Activated B cell treated with CpG ODN at 0.5 μM for 24 hours (primary cell): ENCODE measurements at regions not wholly inside any gene's neighbourhood (a gene's known extent, or its start where the extent isn't known, plus 50 kb on each side); places are given as distances from the start of the nearest gene placed in this dataset.

Source experiments
- ATAC-seq: fragments of 200-7000 bp; cut with Tn5 transposase; one replicate; pipeline ENCODE4 v1.10.0; 2021; ENCODE audit warnings: low read depth, mild to moderate bottlenecking, moderate library complexity
- CTCF ChIA-PET: fragments of 350-600 bp; sonication (Branson Sonifier 250); formaldehyde crosslinking; loops from one replicate; lab custom pipeline; 2021; ENCODE audit warnings: antibody characterized with exemption; lab: Charles Lee
- POLR2A ChIA-PET: fragments of 350-600 bp; sonication (Branson Sonifier 250); formaldehyde crosslinking; loops from one replicate; lab custom pipeline; 2021; ENCODE audit warnings: antibody characterized with exemption; lab: Charles Lee
- DNase-seq: peaks from one replicate; pipeline ENCODE4 v3.0.0; 2022
- H3K27ac Mint-ChIP-seq: one replicate; pipeline ENCODE4 v1.8.0; 2020; ENCODE audit warnings: mixed read lengths
- H3K27me3 Mint-ChIP-seq: one replicate; pipeline ENCODE4 v1.8.0; 2021; ENCODE audit warnings: mixed read lengths
- H3K36me3 Mint-ChIP-seq: one replicate; pipeline ENCODE4 v1.8.0; 2021; ENCODE audit warnings: low read depth, mixed read lengths
- H3K4me1 Mint-ChIP-seq: one replicate; pipeline ENCODE4 v1.8.0; 2021; ENCODE audit warnings: mixed read lengths
- H3K4me3 Mint-ChIP-seq: one replicate; pipeline ENCODE4 v1.8.0; 2020; ENCODE audit warnings: mild to moderate bottlenecking, mixed read lengths
- H3K9me3 Mint-ChIP-seq: one replicate; pipeline ENCODE4 v1.8.0; 2020; ENCODE audit warnings: mixed read lengths
- intact Hi-C: fragments of 100-400 bp; cut with micrococcal nuclease; formaldehyde crosslinking; loops from one replicate; pipeline ENCODE4 v1.15.1; 2024
- TF ChIP-seq, protein P1 (sequence below): fragments of 200-600 bp; IDR thresholded peaks from one replicate; pipeline ENCODE4 v1.8.0; 2022; ENCODE audit warnings: antibody characterized with exemption, mild to moderate bottlenecking

DNA sequence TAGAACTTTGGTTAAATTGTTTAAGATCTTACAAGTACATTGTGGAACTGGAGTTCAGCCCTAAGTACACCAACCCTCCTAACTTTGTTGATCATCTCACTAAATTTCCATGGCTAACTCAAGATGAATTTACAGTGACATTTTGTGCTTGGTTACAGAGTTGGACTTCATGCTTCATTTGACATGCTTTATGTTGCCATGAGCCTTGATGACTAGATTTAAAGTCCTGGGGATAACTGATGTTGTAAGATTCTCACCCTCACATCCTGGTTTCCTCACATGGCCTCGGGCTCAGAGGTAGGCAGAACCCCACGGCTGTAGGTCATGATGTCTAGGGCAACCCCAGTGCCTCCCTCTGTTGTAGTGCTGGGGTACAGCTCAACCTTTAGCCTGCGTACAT lies 397.2 kb upstream of the IGFBP3 start:
- H3K27ac Mint-ChIP-seq = no peak overlapping the region
- no peaks in the 10 kb centered on the region for H3K9me3 Mint-ChIP-seq
- no peaks in the 10 kb centered on the region for H3K27me3 Mint-ChIP-seq
- intact Hi-C loops = no loop called here
- no peaks in the 10 kb centered on the region for H3K4me1 Mint-ChIP-seq
- CTCF ChIA-PET = no interaction called here
- DNase-seq = no peak
- TF ChIP-seq, protein P1, sequence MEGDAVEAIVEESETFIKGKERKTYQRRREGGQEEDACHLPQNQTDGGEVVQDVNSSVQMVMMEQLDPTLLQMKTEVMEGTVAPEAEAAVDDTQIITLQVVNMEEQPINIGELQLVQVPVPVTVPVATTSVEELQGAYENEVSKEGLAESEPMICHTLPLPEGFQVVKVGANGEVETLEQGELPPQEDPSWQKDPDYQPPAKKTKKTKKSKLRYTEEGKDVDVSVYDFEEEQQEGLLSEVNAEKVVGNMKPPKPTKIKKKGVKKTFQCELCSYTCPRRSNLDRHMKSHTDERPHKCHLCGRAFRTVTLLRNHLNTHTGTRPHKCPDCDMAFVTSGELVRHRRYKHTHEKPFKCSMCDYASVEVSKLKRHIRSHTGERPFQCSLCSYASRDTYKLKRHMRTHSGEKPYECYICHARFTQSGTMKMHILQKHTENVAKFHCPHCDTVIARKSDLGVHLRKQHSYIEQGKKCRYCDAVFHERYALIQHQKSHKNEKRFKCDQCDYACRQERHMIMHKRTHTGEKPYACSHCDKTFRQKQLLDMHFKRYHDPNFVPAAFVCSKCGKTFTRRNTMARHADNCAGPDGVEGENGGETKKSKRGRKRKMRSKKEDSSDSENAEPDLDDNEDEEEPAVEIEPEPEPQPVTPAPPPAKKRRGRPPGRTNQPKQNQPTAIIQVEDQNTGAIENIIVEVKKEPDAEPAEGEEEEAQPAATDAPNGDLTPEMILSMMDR = no peak
- ATAC-seq = no peak
- no peaks in the 10 kb centered on the region for H3K36me3 Mint-ChIP-seq
- no peak overlapping the region for H3K4me3 Mint-ChIP-seq
- POLR2A ChIA-PET = no interaction called here

DNA sequence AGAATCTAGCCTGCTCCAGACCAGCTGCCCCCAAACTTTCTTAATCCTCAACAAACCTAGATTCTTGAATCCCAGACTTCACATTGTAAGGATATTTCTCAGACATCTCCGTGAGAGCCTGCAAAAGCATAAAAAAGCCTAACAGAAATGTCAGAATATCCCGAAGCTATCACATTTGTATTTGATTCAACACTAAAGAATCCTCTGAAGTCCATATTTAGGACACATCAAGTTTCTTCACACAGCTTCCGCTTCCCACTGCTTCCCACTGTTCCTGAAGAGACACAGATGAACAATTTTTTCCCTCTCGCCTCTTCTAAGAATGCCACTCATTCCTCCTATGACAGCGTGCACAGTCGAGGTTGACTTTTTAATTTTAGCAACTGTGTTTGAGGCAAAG lies 396.2 kb upstream of the IGFBP3 start:
- ATAC-seq = no peak
- Mint-ChIP-seq H3K27me3 (no peaks in the 10 kb centered on the region), H3K4me3 (no peak overlapping the region), H3K9me3 (no peaks in the 10 kb centered on the region), H3K27ac (no peak overlapping the region), H3K36me3 (no peaks in the 10 kb centered on the region), H3K4me1 (no peaks in the 10 kb centered on the region)
- ChIA-PET POLR2A (no interaction called here), CTCF (no interaction called here)
- no peak for DNase-seq
- intact Hi-C loops = no loop called here
- TF ChIP-seq, protein P1 = no peak

DNA sequence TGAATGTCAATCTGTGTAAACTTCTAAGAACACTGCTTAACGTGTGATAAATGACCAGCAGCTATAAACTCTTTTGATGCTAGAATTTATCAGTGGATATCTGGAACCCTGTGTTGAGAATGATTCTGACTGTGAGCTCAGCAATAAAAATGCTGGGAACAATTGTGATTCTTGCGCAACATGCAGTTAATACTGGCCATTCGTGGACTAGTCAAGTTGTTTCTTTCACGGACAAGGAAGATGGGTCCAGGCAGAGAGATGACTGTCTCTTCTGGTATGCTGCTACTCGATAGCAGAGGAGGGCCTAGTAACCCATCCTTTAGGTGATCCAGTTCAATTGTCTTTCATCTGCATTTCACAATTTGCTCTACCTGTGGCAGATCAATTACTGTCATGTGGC lies 394.8 kb upstream of the IGFBP3 start:
- Mint-ChIP-seq H3K36me3 (no peaks in the 10 kb centered on the region), H3K4me1 (no peaks in the 10 kb centered on the region), H3K9me3 (no peaks in the 10 kb centered on the region), H3K27me3 (no peaks in the 10 kb centered on the region), H3K27ac (no peak overlapping the region), H3K4me3 (no peak overlapping the region)
- ChIA-PET CTCF (no interaction called here), POLR2A (no interaction called here)
- ATAC-seq (no peak), DNase-seq (no peak)
- intact Hi-C loops = no loop called here
- TF ChIP-seq, protein P1 = no peak

DNA sequence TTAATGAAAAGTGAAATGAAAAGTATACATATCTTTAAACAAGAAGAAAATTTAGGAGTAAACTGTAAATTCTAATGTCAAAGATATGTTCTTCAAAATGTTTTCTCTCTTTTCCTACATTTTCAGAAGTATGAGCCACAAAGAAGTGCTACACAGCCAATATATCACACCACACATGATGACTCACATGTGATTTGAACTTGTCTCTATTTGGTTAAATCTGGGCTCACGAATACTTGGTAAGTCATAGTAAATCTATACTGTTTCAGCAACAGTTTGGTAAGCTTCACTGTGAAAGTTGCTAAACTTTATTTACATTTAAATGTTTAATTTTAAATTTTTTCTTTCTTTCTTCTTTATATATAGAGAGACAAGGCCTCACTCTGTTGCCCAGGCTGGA lies 380.6 kb upstream of the IGFBP3 start:
- ATAC-seq = no peak
- no peak for DNase-seq
- H3K4me1 Mint-ChIP-seq = no peaks in the 10 kb centered on the region

DNA sequence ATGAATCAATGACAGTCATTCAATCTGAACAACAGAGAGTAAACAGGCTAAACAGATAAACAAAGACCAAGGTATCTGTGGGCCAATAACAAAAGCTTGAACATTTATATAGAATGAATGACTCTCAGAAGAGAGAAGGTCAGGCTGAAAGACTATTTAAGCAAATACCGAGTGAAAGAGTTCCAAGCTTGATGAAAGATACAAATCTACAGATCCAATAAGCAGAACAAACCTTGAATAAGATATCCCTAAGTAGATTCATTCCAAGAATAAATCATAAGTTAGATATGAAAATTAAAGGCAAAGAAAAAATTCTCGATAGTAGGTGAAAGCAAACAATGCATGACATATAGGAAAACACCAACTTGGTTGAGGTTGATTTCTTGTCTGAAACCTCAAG lies 376.4 kb upstream of the IGFBP3 start:
- Mint-ChIP-seq H3K27ac (no peak overlapping the region), H3K4me1 (no peaks in the 10 kb centered on the region)
- CTCF ChIA-PET = no interaction called here

More for the DNA sequence above, 380.6 kb upstream of the IGFBP3 start:
- intact Hi-C loops = no loop called here
- ChIA-PET POLR2A (no interaction called here), CTCF (no interaction called here)
- Mint-ChIP-seq H3K9me3 (peaks cover 4% of the 10 kb centered on the region), H3K27ac (no peak overlapping the region), H3K36me3 (no peaks in the 10 kb centered on the region), H3K27me3 (no peaks in the 10 kb centered on the region), H3K4me3 (no peak overlapping the region)
- TF ChIP-seq, protein P1 = no peak

More for the DNA sequence above, 376.4 kb upstream of the IGFBP3 start:
- DNase-seq = no peak
- Mint-ChIP-seq H3K27me3 (no peaks in the 10 kb centered on the region), H3K9me3 (peaks cover 4% of the 10 kb centered on the region), H3K36me3 (no peaks in the 10 kb centered on the region), H3K4me3 (no peak overlapping the region)
- TF ChIP-seq, protein P1 = no peak
- POLR2A ChIA-PET = no interaction called here
- no peak for ATAC-seq
- intact Hi-C loops = no loop called here
